Lower leg skin (tissue), 3 donors: ENCODE measurements at regions not wholly inside any gene's neighbourhood (a gene's known extent, or its start where the extent isn't known, plus 50 kb on each side); places are given as distances from the start of the nearest gene placed in this dataset.

Experiments used
- POLR2A ChIP-seq, 2 donors: fragments of 450-650 bp; IDR thresholded peaks; one replicate each; pipeline ENCODE4 v1.6.1; 2016 to 2017; ENCODE audit warnings: antibody characterized with exemption in 2 of 2, mild to moderate bottlenecking in 1 of 2, moderate library complexity in 1 of 2
- TF ChIP-seq, protein P1 (sequence below), 3 donors: fragments of 450-650 bp; IDR thresholded peaks; one replicate each; pipeline ENCODE4 v1.5.1; 2016; ENCODE audit warnings: antibody characterized with exemption in 3 of 3, mild to moderate bottlenecking in 3 of 3, moderate library complexity in 2 of 3

DNA sequence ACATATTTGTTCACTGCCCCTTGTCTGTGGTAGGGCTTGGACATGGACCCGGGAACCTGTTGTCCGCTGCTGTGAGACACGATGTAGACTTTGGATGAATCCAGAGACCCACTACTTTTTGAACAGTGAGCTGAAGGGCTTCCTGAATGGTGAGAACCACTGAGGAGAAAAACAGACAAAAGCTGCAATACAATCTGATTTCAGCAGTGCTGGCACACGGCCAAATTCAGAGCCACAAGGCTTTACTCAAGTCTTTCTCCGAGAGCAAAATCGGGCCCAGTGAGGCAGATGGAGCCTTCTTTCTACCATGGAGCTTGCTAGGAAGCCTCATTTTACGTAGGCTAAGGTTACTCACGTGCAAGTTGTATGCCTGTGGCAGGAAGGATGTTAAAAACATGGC, 197.6 kb downstream of the SIPA1L2 start:
- TF ChIP-seq, protein P1, sequence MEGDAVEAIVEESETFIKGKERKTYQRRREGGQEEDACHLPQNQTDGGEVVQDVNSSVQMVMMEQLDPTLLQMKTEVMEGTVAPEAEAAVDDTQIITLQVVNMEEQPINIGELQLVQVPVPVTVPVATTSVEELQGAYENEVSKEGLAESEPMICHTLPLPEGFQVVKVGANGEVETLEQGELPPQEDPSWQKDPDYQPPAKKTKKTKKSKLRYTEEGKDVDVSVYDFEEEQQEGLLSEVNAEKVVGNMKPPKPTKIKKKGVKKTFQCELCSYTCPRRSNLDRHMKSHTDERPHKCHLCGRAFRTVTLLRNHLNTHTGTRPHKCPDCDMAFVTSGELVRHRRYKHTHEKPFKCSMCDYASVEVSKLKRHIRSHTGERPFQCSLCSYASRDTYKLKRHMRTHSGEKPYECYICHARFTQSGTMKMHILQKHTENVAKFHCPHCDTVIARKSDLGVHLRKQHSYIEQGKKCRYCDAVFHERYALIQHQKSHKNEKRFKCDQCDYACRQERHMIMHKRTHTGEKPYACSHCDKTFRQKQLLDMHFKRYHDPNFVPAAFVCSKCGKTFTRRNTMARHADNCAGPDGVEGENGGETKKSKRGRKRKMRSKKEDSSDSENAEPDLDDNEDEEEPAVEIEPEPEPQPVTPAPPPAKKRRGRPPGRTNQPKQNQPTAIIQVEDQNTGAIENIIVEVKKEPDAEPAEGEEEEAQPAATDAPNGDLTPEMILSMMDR (IDR thresholded peaks at IDR 0.05): no peak
- no peak for TF ChIP-seq POLR2A (IDR thresholded peaks at IDR 0.05)
